ENCODE measurements at regions not wholly inside any gene's neighbourhood (a gene's known extent, or its start where the extent isn't known, plus 50 kb on each side); places are given as distances from the start of the nearest gene placed in this dataset.

DNA sequence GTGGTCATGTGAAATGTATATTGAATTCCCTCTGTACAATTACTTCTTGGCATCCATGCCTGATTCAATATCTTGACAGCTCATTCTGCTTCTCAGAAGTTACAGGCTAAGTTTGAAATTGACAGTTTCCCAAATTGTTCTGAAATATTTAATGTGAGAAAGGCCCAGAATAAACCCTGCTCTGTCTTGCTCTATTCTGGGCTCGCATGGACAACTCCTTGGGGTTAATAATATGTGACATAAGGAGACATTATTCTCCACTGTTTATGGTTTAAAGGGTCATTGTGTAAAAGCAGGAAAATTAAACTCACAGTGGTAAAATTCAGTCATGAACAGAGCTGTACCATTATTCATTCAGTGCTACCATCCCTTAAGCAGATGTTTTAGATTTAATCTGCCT lies 160.7 kb upstream of the CNTNAP5 start:
- TF ChIP-seq, protein P1, sequence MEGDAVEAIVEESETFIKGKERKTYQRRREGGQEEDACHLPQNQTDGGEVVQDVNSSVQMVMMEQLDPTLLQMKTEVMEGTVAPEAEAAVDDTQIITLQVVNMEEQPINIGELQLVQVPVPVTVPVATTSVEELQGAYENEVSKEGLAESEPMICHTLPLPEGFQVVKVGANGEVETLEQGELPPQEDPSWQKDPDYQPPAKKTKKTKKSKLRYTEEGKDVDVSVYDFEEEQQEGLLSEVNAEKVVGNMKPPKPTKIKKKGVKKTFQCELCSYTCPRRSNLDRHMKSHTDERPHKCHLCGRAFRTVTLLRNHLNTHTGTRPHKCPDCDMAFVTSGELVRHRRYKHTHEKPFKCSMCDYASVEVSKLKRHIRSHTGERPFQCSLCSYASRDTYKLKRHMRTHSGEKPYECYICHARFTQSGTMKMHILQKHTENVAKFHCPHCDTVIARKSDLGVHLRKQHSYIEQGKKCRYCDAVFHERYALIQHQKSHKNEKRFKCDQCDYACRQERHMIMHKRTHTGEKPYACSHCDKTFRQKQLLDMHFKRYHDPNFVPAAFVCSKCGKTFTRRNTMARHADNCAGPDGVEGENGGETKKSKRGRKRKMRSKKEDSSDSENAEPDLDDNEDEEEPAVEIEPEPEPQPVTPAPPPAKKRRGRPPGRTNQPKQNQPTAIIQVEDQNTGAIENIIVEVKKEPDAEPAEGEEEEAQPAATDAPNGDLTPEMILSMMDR (IDR thresholded peaks at IDR 0.05): no peak
- no peak for TF ChIP-seq POLR2A (IDR thresholded peaks at IDR 0.05)

All from esophagus squamous epithelium (tissue), 4 donors.